ENCODE measurements at regions not wholly inside any gene's neighbourhood (a gene's known extent, or its start where the extent isn't known, plus 50 kb on each side); places are given as distances from the start of the nearest gene placed in this dataset.

- TF ChIP-seq EZH2phosphoT487 (IDR thresholded peaks at IDR 0.05; ENCODE audit: low read depth), result no peak
- TF ChIP-seq CTCF (IDR thresholded peaks at IDR 0.05; ENCODE audit: low read depth, low read length), result no peak
Measured at GRCh38 chr11:19502691-19503253, 209.9 kb upstream of the NAV2 start.
